BJ (cell line): ENCODE measurements at regions not wholly inside any gene's neighbourhood (a gene's known extent, or its start where the extent isn't known, plus 50 kb on each side); places are given as distances from the start of the nearest gene placed in this dataset.

ENCODE experiments used
- CTCF ChIA-PET: fragments of 350-600 bp; formaldehyde crosslinking; extraction: SDS; loops from one replicate; lab custom pipeline; 2021; ENCODE audit warnings: antibody characterized with exemption, inconsistent platforms; lab: Yijun Ruan, JAX
- POLR2A ChIA-PET: fragments of 300-600 bp; sonication (Branson Sonifier 250); formaldehyde crosslinking; extraction: SDS; loops from one replicate; lab custom pipeline; 2021; ENCODE audit warnings: antibody characterized with exemption; lab: Charles Lee
- DNase-seq: peaks from one replicate; pipeline ENCODE4 v3.0.0-alpha.2; 2011; ENCODE audit warnings: low read depth
- H3K27me3 ChIP-seq: 2 replicates; pipeline ENCODE4 v1.6.0; 2011; ENCODE audit warnings: low read length; ENCODE audit not compliant: control insufficient read depth, insufficient read depth
- H3K36me3 ChIP-seq: 2 replicates; pipeline ENCODE4 v1.5.1; 2011; ENCODE audit warnings: low read length; ENCODE audit not compliant: control insufficient read depth, insufficient read depth
- H3K4me3 ChIP-seq: 2 replicates; pipeline ENCODE4 v1.5.1; 2011; ENCODE audit warnings: low read depth, mild to moderate bottlenecking, control low read depth, low read length
- CTCF ChIP-seq: IDR thresholded peaks from 2 replicates; pipeline ENCODE4 v1.5.1; 2011; ENCODE audit warnings: low read depth, mild to moderate bottlenecking, control low read depth, inconsistent platforms, low read length, moderate library complexity; ENCODE audit not compliant: insufficient read depth

- no peak for DNase-seq
- POLR2A ChIA-PET: no interaction called here
- TF ChIP-seq CTCF: no peak
- H3K36me3 ChIP-seq: no peaks in the 10 kb centered on the region
- H3K4me3 ChIP-seq: no peak overlapping the region
- H3K27me3 ChIP-seq: no peaks in the 10 kb centered on the region
- CTCF ChIA-PET: no interaction called here
Observed at GRCh38 chr6:40959781-40960327, 79.2 kb downstream of the UNC5CL start.

- CTCF ChIA-PET: interaction anchor here (0.9 to 3.7 kb wide), 2 partner anchors 9 to 64 kb away, joined by 3 to 12 read pairs; no protein-coding TSS in a partner anchor
- Histone ChIP-seq H3K36me3 (no peaks in the 10 kb centered on the region), H3K27me3 (no peaks in the 10 kb centered on the region), H3K4me3 (no peak overlapping the region)
- TF ChIP-seq CTCF: no peak
- POLR2A ChIA-PET: interaction anchor here (0.5 to 1.0 kb wide), 2 partner anchors 10 to 126 kb away, joined by 3 to 9 read pairs; no protein-coding TSS in a partner anchor
- DNase-seq: no peak
Observed at GRCh38 chr6:40958738-40959137, 80.3 kb downstream of the UNC5CL start.

- Histone ChIP-seq H3K36me3 (no peaks in the 10 kb centered on the region), H3K27me3 (no peaks in the 10 kb centered on the region), H3K4me3 (no peak overlapping the region)
- ChIA-PET POLR2A (interaction anchor here (0.5 to 1.0 kb wide), 3 partner anchors 11 to 1249 kb away, joined by 3 to 9 read pairs (median 4); no protein-coding TSS in a partner anchor), CTCF (interaction anchor here (0.9 to 3.7 kb wide), 3 partner anchors 9 to 70 kb away, joined by 3 to 12 read pairs (median 3); no protein-coding TSS in a partner anchor)
- TF ChIP-seq CTCF: no peak
- peak; percentile 83 for DNase-seq
Observed at GRCh38 chr6:40957616-40958492, 81.2 kb downstream of the UNC5CL start.

- ChIA-PET CTCF (interaction anchor here (1.4 to 3.7 kb wide), 3 partner anchors 9 to 71 kb away, joined by 3 to 12 read pairs (median 3); no protein-coding TSS in a partner anchor), POLR2A (no interaction called here)
- no peak for DNase-seq
Observed at GRCh38 chr6:40956936-40957335, 82.1 kb downstream of the UNC5CL start.

More at GRCh38 chr6:40956936-40957335, 82.1 kb downstream of the UNC5CL start:
- Histone ChIP-seq H3K4me3 (no peak overlapping the region), H3K27me3 (no peaks in the 10 kb centered on the region), H3K36me3 (no peaks in the 10 kb centered on the region)
- no peak for TF ChIP-seq CTCF
